ENCODE measurements at regions not wholly inside any gene's neighbourhood (a gene's known extent, or its start where the extent isn't known, plus 50 kb on each side); places are given as distances from the start of the nearest gene placed in this dataset.

DNA sequence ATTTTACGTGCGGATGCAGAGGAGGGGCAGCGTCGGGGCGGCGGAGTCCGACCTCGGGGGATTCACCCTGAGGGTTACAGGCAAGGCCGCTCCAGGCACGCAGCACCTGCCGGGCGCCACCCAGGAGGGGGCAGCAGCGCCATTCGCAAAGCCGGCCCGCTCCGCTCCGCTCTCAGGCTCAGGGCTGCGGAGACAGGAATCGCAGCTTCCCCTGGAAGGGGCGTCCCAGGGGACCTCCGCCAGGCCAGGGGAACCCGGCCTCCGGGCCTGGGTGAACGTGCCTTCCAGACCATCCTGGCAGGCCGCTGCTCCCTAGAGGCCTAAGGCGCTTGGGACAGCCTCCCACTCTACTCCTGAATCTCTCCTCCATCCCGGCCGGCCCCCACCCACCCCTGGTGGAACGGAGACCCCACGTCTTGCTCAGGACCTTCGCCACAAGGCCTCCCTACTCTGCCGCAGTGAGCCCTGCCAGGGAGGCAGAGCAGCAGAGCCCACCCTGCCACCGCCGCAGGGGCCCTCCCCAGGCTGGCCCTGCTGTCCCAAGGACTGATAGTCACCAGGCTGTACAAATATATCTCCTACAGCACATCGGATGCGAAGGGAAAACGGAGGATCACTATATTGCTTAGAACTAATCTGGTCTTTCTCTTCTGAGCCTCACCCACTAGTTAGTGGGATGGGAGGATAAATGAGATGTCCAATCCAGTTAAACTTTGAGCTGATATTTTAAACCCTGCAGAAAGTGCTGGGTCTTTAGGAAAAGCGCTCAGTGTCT lies 115.0 kb downstream of the SMIM20 start (continued):
- TF ChIP-seq SMAD1 (IDR thresholded peaks at IDR 0.05; ENCODE audit: low read depth, partially characterized antibody) (no peak), TCF12 (IDR thresholded peaks at IDR 0.05; ENCODE audit: low read depth, low read length) (peak; percentile 75; the same call in 1 of the 2 replicates), RUNX3 (IDR thresholded peaks at IDR 0.05; ENCODE audit: low read length) (peak; percentile 7; the same call in 1 of the 2 replicates), HDAC6 (IDR thresholded peaks at IDR 0.05; ENCODE audit: unreplicated experiment) (no peak), NBN (IDR thresholded peaks at IDR 0.05) (no peak), HCFC1 (IDR thresholded peaks at IDR 0.05; ENCODE audit: low read length) (no peak), ZZZ3 (IDR thresholded peaks at IDR 0.05; ENCODE audit: control insufficient read depth, insufficient read length, low read depth) (no peak), KAT2A (conservative IDR thresholded peaks at IDR 0.05; ENCODE audit: control insufficient read depth, low read depth, low read length) (no peak), ZBED1 (IDR thresholded peaks at IDR 0.05; ENCODE audit: borderline replicate concordance) (no peak), TARDBP (IDR thresholded peaks at IDR 0.05; ENCODE audit: borderline replicate concordance) (no peak), STAT1 (conservative IDR thresholded peaks at IDR 0.05) (no peak), IKZF1 (conservative IDR thresholded peaks at IDR 0.05) (peak; percentile 69), CHD1 (IDR thresholded peaks at IDR 0.05; ENCODE audit: low read depth, low read length) (no peak), FOXK2 (IDR thresholded peaks at IDR 0.05) (no peak), EZH2 (IDR thresholded peaks at IDR 0.05; ENCODE audit: borderline replicate concordance, control insufficient read depth, low read depth, low read length) (no peak), ZSCAN29 (IDR thresholded peaks at IDR 0.05) (no peak), ZNF622 (IDR thresholded peaks at IDR 0.05) (no peak)
- TF ChIP-seq, protein P1, sequence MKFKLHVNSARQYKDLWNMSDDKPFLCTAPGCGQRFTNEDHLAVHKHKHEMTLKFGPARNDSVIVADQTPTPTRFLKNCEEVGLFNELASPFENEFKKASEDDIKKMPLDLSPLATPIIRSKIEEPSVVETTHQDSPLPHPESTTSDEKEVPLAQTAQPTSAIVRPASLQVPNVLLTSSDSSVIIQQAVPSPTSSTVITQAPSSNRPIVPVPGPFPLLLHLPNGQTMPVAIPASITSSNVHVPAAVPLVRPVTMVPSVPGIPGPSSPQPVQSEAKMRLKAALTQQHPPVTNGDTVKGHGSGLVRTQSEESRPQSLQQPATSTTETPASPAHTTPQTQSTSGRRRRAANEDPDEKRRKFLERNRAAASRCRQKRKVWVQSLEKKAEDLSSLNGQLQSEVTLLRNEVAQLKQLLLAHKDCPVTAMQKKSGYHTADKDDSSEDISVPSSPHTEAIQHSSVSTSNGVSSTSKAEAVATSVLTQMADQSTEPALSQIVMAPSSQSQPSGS (IDR thresholded peaks at IDR 0.05; ENCODE audit: low read length): no peak
- TF ChIP-seq, protein P2, sequence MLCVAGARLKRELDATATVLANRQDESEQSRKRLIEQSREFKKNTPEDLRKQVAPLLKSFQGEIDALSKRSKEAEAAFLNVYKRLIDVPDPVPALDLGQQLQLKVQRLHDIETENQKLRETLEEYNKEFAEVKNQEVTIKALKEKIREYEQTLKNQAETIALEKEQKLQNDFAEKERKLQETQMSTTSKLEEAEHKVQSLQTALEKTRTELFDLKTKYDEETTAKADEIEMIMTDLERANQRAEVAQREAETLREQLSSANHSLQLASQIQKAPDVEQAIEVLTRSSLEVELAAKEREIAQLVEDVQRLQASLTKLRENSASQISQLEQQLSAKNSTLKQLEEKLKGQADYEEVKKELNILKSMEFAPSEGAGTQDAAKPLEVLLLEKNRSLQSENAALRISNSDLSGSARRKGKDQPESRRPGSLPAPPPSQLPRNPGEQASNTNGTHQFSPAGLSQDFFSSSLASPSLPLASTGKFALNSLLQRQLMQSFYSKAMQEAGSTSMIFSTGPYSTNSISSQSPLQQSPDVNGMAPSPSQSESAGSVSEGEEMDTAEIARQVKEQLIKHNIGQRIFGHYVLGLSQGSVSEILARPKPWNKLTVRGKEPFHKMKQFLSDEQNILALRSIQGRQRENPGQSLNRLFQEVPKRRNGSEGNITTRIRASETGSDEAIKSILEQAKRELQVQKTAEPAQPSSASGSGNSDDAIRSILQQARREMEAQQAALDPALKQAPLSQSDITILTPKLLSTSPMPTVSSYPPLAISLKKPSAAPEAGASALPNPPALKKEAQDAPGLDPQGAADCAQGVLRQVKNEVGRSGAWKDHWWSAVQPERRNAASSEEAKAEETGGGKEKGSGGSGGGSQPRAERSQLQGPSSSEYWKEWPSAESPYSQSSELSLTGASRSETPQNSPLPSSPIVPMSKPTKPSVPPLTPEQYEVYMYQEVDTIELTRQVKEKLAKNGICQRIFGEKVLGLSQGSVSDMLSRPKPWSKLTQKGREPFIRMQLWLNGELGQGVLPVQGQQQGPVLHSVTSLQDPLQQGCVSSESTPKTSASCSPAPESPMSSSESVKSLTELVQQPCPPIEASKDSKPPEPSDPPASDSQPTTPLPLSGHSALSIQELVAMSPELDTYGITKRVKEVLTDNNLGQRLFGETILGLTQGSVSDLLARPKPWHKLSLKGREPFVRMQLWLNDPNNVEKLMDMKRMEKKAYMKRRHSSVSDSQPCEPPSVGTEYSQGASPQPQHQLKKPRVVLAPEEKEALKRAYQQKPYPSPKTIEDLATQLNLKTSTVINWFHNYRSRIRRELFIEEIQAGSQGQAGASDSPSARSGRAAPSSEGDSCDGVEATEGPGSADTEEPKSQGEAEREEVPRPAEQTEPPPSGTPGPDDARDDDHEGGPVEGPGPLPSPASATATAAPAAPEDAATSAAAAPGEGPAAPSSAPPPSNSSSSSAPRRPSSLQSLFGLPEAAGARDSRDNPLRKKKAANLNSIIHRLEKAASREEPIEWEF (IDR thresholded peaks at IDR 0.05; ENCODE audit: insufficient replicate concordance, low read depth, low read length): no peak
- TF ChIP-seq, protein P3, sequence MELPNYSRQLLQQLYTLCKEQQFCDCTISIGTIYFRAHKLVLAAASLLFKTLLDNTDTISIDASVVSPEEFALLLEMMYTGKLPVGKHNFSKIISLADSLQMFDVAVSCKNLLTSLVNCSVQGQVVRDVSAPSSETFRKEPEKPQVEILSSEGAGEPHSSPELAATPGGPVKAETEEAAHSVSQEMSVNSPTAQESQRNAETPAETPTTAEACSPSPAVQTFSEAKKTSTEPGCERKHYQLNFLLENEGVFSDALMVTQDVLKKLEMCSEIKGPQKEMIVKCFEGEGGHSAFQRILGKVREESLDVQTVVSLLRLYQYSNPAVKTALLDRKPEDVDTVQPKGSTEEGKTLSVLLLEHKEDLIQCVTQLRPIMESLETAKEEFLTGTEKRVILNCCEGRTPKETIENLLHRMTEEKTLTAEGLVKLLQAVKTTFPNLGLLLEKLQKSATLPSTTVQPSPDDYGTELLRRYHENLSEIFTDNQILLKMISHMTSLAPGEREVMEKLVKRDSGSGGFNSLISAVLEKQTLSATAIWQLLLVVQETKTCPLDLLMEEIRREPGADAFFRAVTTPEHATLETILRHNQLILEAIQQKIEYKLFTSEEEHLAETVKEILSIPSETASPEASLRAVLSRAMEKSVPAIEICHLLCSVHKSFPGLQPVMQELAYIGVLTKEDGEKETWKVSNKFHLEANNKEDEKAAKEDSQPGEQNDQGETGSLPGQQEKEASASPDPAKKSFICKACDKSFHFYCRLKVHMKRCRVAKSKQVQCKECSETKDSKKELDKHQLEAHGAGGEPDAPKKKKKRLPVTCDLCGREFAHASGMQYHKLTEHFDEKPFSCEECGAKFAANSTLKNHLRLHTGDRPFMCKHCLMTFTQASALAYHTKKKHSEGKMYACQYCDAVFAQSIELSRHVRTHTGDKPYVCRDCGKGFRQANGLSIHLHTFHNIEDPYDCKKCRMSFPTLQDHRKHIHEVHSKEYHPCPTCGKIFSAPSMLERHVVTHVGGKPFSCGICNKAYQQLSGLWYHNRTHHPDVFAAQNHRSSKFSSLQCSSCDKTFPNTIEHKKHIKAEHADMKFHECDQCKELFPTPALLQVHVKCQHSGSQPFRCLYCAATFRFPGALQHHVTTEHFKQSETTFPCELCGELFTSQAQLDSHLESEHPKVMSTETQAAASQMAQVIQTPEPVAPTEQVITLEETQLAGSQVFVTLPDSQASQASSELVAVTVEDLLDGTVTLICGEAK (IDR thresholded peaks at IDR 0.05; ENCODE audit: borderline replicate concordance): no peak
